Natural killer cell (primary cell): ENCODE measurements at regions not wholly inside any gene's neighbourhood (a gene's known extent, or its start where the extent isn't known, plus 50 kb on each side); places are given as distances from the start of the nearest gene placed in this dataset.

Experiments used
- ATAC-seq, 3 donors: fragments of 150-1000 bp in 2 of 3; fragments of 200-7000 bp in 1 of 3; cut with Tn5 transposase; 1 replicate in 1 of 3; 2 replicates in 2 of 3; pipeline ENCODE4 v1.10.0; 2021; ENCODE audit warnings: mild to moderate bottlenecking in 2 of 3, moderate library complexity in 2 of 3
- DNase-seq, 2 donors: peaks; one replicate each; pipeline versions ENCODE4 v3.0.0 to v3.0.0-alpha.2; 2013 to 2021; ENCODE audit warnings: mixed read lengths in 1 of 2
- H3K27ac ChIP-seq: one replicate; pipeline ENCODE4 v1.5.1; 2013; ENCODE audit warnings: mild to moderate bottlenecking, low read length
- H3K27me3 ChIP-seq: one replicate; pipeline ENCODE4 v1.6.1; 2013; ENCODE audit warnings: low read length; ENCODE audit not compliant: control insufficient read depth, insufficient read depth
- H3K36me3 ChIP-seq: one replicate; pipeline ENCODE4 v1.6.1; 2013; ENCODE audit warnings: low read length; ENCODE audit not compliant: control insufficient read depth, insufficient read depth
- H3K4me1 ChIP-seq: one replicate; pipeline ENCODE4 v1.6.1; 2013; ENCODE audit warnings: low read length; ENCODE audit not compliant: control insufficient read depth, insufficient read depth
- H3K4me3 ChIP-seq: one replicate; pipeline ENCODE4 v1.5.1; 2013; ENCODE audit warnings: low read length
- H3K9me3 ChIP-seq: one replicate; pipeline ENCODE4 v1.6.1; 2013; ENCODE audit warnings: low read length; ENCODE audit not compliant: control insufficient read depth, insufficient read depth
- H3K27ac Mint-ChIP-seq, 2 donors: one replicate each; pipeline ENCODE4 v1.8.0; 2022; ENCODE audit warnings: mild to moderate bottlenecking in 2 of 2, mixed read lengths in 2 of 2, moderate library complexity in 1 of 2
- H3K27me3 Mint-ChIP-seq, 2 donors: one replicate each; pipeline ENCODE4 v1.8.0; 2022; ENCODE audit warnings: low read depth in 2 of 2, mixed read lengths in 2 of 2
- H3K36me3 Mint-ChIP-seq: one replicate; pipeline ENCODE4 v1.8.0; 2022; ENCODE audit warnings: mixed read lengths
- H3K4me1 Mint-ChIP-seq, 2 donors: one replicate each; pipeline ENCODE4 v1.8.0; 2022; ENCODE audit warnings: mixed read lengths in 2 of 2
- H3K4me3 Mint-ChIP-seq: one replicate; pipeline ENCODE4 v1.8.0; 2022; ENCODE audit warnings: mild to moderate bottlenecking, moderate library complexity, mixed read lengths
- H3K9me3 Mint-ChIP-seq, 2 donors: one replicate each; pipeline ENCODE4 v1.8.0; 2022; ENCODE audit warnings: mixed read lengths in 2 of 2
- CTCF ChIP-seq: fragments of 200-600 bp; IDR thresholded peaks from one replicate; pipeline ENCODE4 v1.8.0; 2022; ENCODE audit warnings: antibody characterized with exemption
- WGBS: methylation state at CpG from one replicate; pipeline ENCODE4 v1.1.7; 2013; ENCODE audit warnings: missing lambda C conversion rate; ENCODE audit not compliant: insufficient coverage; 5-methylcytosine and 5-hydroxymethylcytosine counted together
- intact Hi-C: fragments of 100-400 bp; cut with micrococcal nuclease; formaldehyde crosslinking; loops from one replicate; pipeline ENCODE4 v1.14.2; 2022

GRCh38 chr5:101103874-101104273, 200.8 kb upstream of the ST8SIA4 start:
- no peaks in the 10 kb centered on the region for H3K9me3 Mint-ChIP-seq
- Histone ChIP-seq H3K27me3 (no peaks in the 10 kb centered on the region), H3K9me3 (no peaks in the 10 kb centered on the region), H3K36me3 (no peaks in the 10 kb centered on the region), H3K4me1 (no peaks in the 10 kb centered on the region), H3K4me3 (no peak overlapping the region), H3K27ac (no peak overlapping the region)
- no peaks in the 10 kb centered on the region for H3K36me3 Mint-ChIP-seq
- no peak overlapping the region for H3K4me3 Mint-ChIP-seq
- no peak for ATAC-seq
- H3K27ac Mint-ChIP-seq, result no peak overlapping the region
- no peak for DNase-seq
- intact Hi-C loops, result no loop called here
- no peak for TF ChIP-seq CTCF
- WGBS, result no CpG with 5 or more reads among the region's 1 CpG
- H3K27me3 Mint-ChIP-seq, result peaks cover 0 to 2% of the 10 kb centered on the region in 2 donors
- no peaks in the 10 kb centered on the region for H3K4me1 Mint-ChIP-seq

GRCh38 chr5:101102506-101102905, 199.4 kb upstream of the ST8SIA4 start:
- Mint-ChIP-seq H3K4me3 (no peak overlapping the region), H3K27ac (no peak overlapping the region), H3K27me3 (peaks cover 0 to 2% of the 10 kb centered on the region in 2 donors), H3K9me3 (no peaks in the 10 kb centered on the region), H3K36me3 (no peaks in the 10 kb centered on the region), H3K4me1 (no peaks in the 10 kb centered on the region)
- no peaks in the 10 kb centered on the region for H3K9me3 ChIP-seq
- H3K36me3 ChIP-seq, result no peaks in the 10 kb centered on the region
- DNase-seq, result no peak
- no peaks in the 10 kb centered on the region for H3K27me3 ChIP-seq
- intact Hi-C loops, result no loop called here
- H3K27ac ChIP-seq, result no peak overlapping the region
- TF ChIP-seq CTCF, result no peak
- ATAC-seq, result no peak
- H3K4me3 ChIP-seq, result no peak overlapping the region
- H3K4me1 ChIP-seq, result no peaks in the 10 kb centered on the region

GRCh38 chr5:101091902-101092301, 188.8 kb upstream of the ST8SIA4 start:
- no peaks in the 10 kb centered on the region for H3K9me3 ChIP-seq
- no peaks in the 10 kb centered on the region for H3K36me3 ChIP-seq
- no peaks in the 10 kb centered on the region for H3K36me3 Mint-ChIP-seq
- H3K27me3 Mint-ChIP-seq, result no peaks in the 10 kb centered on the region
- no peak for ATAC-seq
- H3K4me1 ChIP-seq, result no peaks in the 10 kb centered on the region
- H3K27me3 ChIP-seq, result no peaks in the 10 kb centered on the region
- H3K27ac ChIP-seq, result no peak overlapping the region
- DNase-seq, result no peak
- H3K4me1 Mint-ChIP-seq, result no peaks in the 10 kb centered on the region
- H3K27ac Mint-ChIP-seq, result no peak overlapping the region
- H3K4me3 Mint-ChIP-seq, result no peak overlapping the region
- H3K4me3 ChIP-seq, result no peak overlapping the region
- no peak for TF ChIP-seq CTCF
- no peaks in the 10 kb centered on the region for H3K9me3 Mint-ChIP-seq
- intact Hi-C loops, result no loop called here
- WGBS, result 78% methylated on average over 1 of the region's 1 CpG

GRCh38 chr5:101084353-101084752, 181.3 kb upstream of the ST8SIA4 start:
- Histone ChIP-seq H3K27ac (no peak overlapping the region), H3K4me3 (no peak overlapping the region), H3K4me1 (no peaks in the 10 kb centered on the region), H3K36me3 (no peaks in the 10 kb centered on the region), H3K9me3 (no peaks in the 10 kb centered on the region), H3K27me3 (peaks cover 2% of the 10 kb centered on the region)
- Mint-ChIP-seq H3K36me3 (no peaks in the 10 kb centered on the region), H3K4me3 (no peak overlapping the region), H3K9me3 (no peaks in the 10 kb centered on the region), H3K4me1 (no peaks in the 10 kb centered on the region), H3K27ac (no peak overlapping the region), H3K27me3 (no peaks in the 10 kb centered on the region)
- no CpG with 5 or more reads among the region's 1 CpG for WGBS
- DNase-seq (no peak), ATAC-seq (no peak)
- intact Hi-C loops, result no loop called here
- no peak for TF ChIP-seq CTCF
